ENCODE measurements at regions not wholly inside any gene's neighbourhood (a gene's known extent, or its start where the extent isn't known, plus 50 kb on each side); places are given as distances from the start of the nearest gene placed in this dataset.
"Not testable (repeated sequence)": the region's sequence is repeated elsewhere in the genome, so short reads cannot be mapped to it uniquely, and the experiment has no call there.

- no peak overlapping the region for H3K9ac ChIP-seq (ENCODE audit: low read length)
- H3K36me3 ChIP-seq (ENCODE audit: control insufficient read depth, insufficient read depth, low read length) = no peaks in the 10 kb centered on the region
- no peaks in the 10 kb centered on the region for H3K27me3 ChIP-seq (ENCODE audit: control insufficient read depth, insufficient read depth, low read length)
- no peaks in the 10 kb centered on the region for H3K9me3 ChIP-seq (ENCODE audit: control insufficient read depth, low read length)
- no peaks in the 10 kb centered on the region for H3K4me1 ChIP-seq (ENCODE audit: control insufficient read depth, insufficient read depth, low read length)
- no peak overlapping the region for H3K4me3 ChIP-seq (ENCODE audit: low read length)
Observed at GRCh38 chr15:94856267-94856854, 625.0 kb downstream of the MCTP2 start.

GRCh38 chr15:94857466-94857865 is 626.1 kb downstream of the MCTP2 start:
- Histone ChIP-seq H3K9ac (ENCODE audit: low read length) (no peak overlapping the region), H3K9me3 (ENCODE audit: control insufficient read depth, low read length) (no peaks in the 10 kb centered on the region), H3K36me3 (ENCODE audit: control insufficient read depth, insufficient read depth, low read length) (no peaks in the 10 kb centered on the region), H3K4me3 (ENCODE audit: low read length) (no peak overlapping the region), H3K4me1 (ENCODE audit: control insufficient read depth, insufficient read depth, low read length) (no peaks in the 10 kb centered on the region), H3K27me3 (ENCODE audit: control insufficient read depth, insufficient read depth, low read length) (no peaks in the 10 kb centered on the region)

- Histone ChIP-seq H3K4me3 (ENCODE audit: low read length) (no peak overlapping the region), H3K27me3 (ENCODE audit: control insufficient read depth, insufficient read depth, low read length) (no peaks in the 10 kb centered on the region), H3K9me3 (ENCODE audit: control insufficient read depth, low read length) (no peaks in the 10 kb centered on the region), H3K9ac (ENCODE audit: low read length) (no peak overlapping the region), H3K4me1 (ENCODE audit: control insufficient read depth, insufficient read depth, low read length) (no peaks in the 10 kb centered on the region), H3K36me3 (ENCODE audit: control insufficient read depth, insufficient read depth, low read length) (no peaks in the 10 kb centered on the region)
Observed at GRCh38 chr15:94858011-94858410, 626.6 kb downstream of the MCTP2 start.

DNA sequence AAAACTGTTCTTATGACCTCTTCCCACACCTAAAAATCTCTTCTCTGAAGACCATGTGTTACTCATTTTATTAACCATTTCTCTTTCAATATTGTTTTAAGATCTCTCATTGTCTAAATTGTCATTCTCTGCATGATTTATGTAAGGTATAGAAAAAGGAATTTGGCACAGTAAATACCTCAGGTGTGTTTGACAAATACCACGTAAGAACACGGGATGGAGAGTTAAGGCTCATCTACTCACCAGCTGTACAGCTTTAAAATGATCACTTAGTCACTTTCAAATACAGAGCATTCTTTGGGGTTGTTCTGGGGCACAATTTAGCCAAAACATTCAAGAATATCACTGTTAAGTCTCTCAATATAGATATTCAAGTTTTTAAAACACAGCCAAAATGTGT is 627.1 kb downstream of the MCTP2 start:
- Histone ChIP-seq H3K4me3 (ENCODE audit: low read length) (no peak overlapping the region), H3K9ac (ENCODE audit: low read length) (no peak overlapping the region), H3K4me1 (ENCODE audit: control insufficient read depth, insufficient read depth, low read length) (no peaks in the 10 kb centered on the region), H3K9me3 (ENCODE audit: control insufficient read depth, low read length) (no peaks in the 10 kb centered on the region), H3K36me3 (ENCODE audit: control insufficient read depth, insufficient read depth, low read length) (no peaks in the 10 kb centered on the region), H3K27me3 (ENCODE audit: control insufficient read depth, insufficient read depth, low read length) (no peaks in the 10 kb centered on the region)

GRCh38 chr15:94858920-94859319 is 627.6 kb downstream of the MCTP2 start:
- Histone ChIP-seq H3K9ac (ENCODE audit: low read length) (no peak overlapping the region), H3K4me3 (ENCODE audit: low read length) (no peak overlapping the region), H3K9me3 (ENCODE audit: control insufficient read depth, low read length) (no peaks in the 10 kb centered on the region), H3K4me1 (ENCODE audit: control insufficient read depth, insufficient read depth, low read length) (no peaks in the 10 kb centered on the region), H3K27me3 (ENCODE audit: control insufficient read depth, insufficient read depth, low read length) (no peaks in the 10 kb centered on the region), H3K36me3 (ENCODE audit: control insufficient read depth, insufficient read depth, low read length) (no peaks in the 10 kb centered on the region)

DNA sequence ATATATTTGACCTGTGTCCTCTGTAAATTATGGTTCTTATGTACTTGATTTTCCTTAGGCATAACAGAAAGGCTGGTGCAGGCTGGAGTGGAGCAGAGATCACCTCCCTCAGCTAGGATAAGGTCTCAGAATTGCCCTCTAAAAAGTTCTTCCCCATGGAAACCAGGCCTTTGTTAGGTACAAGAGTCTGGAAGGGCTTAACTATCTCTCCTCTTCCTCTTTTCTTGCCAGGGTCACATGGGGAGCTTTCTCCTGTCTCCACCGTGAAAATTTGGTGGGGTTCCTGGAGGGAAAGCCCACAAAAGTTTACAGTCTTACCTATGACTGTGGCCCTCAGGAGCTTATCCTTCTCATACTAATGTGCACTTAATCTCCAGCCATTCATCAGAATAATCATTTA is 633.2 kb downstream of the MCTP2 start:
- H3K36me3 ChIP-seq (ENCODE audit: control insufficient read depth, insufficient read depth, low read length) = no peaks in the 10 kb centered on the region
- H3K9me3 ChIP-seq (ENCODE audit: control insufficient read depth, low read length) = no peaks in the 10 kb centered on the region
- H3K4me3 ChIP-seq (ENCODE audit: low read length) = no peak overlapping the region
- H3K4me1 ChIP-seq (ENCODE audit: control insufficient read depth, insufficient read depth, low read length) = no peaks in the 10 kb centered on the region
- H3K27me3 ChIP-seq (ENCODE audit: control insufficient read depth, insufficient read depth, low read length) = no peaks in the 10 kb centered on the region
- no peak overlapping the region for H3K9ac ChIP-seq (ENCODE audit: low read length)

DNA sequence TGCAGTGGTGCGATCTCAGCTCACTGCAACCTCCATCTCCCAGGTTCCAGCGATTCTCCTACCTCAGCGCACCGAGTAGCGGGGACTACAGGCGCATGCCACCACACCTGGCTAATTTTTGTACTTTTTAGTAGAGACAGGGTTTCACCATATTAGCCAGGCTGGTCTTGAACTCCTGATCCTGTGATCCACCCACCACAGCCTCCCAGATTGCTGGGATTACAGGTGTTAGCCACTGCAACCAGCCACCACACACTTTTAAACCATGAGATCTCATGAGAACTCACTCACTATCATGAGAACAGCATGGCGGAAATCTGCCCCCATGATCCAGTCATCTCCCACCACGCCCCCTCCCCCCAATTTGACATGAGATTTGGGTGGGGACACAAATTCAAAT is 636.9 kb downstream of the MCTP2 start:
- H3K9me3 ChIP-seq (ENCODE audit: control insufficient read depth, low read length); H3K4me3 ChIP-seq (ENCODE audit: low read length); H3K36me3 ChIP-seq (ENCODE audit: control insufficient read depth, insufficient read depth, low read length); H3K27me3 ChIP-seq (ENCODE audit: control insufficient read depth, insufficient read depth, low read length); H3K4me1 ChIP-seq (ENCODE audit: control insufficient read depth, insufficient read depth, low read length); H3K9ac ChIP-seq (ENCODE audit: low read length): not testable (repeated sequence)

- no peaks in the 10 kb centered on the region for H3K9me3 ChIP-seq (ENCODE audit: control insufficient read depth, low read length)
- no peaks in the 10 kb centered on the region for H3K36me3 ChIP-seq (ENCODE audit: control insufficient read depth, insufficient read depth, low read length)
- no peaks in the 10 kb centered on the region for H3K27me3 ChIP-seq (ENCODE audit: control insufficient read depth, insufficient read depth, low read length)
- no peaks in the 10 kb centered on the region for H3K4me1 ChIP-seq (ENCODE audit: control insufficient read depth, insufficient read depth, low read length)
- H3K4me3 ChIP-seq (ENCODE audit: low read length) = no peak overlapping the region
- H3K9ac ChIP-seq (ENCODE audit: low read length) = no peak overlapping the region
Observed at GRCh38 chr15:94875550-94875949, 644.2 kb downstream of the MCTP2 start.

DNA sequence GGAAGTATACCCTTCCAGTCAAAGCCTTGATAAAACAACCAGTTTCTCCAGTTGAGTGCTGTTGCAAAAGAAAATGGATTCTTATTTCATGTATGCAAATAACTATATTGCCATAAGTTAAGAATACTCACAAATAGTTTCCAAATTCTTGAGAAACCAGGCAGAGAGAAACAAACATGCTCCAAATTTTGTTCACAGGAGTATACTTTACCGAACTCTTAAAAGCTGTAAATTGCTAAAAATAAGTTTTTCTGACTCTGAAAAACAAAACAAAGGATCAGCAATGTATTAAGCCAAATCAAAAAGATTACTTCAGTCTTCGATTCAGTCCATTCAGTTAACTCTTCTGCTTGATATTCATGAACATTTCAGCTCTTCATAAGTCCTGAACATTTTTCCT is 646.5 kb downstream of the MCTP2 start:
- no peak overlapping the region for H3K4me3 ChIP-seq (ENCODE audit: low read length)
- H3K9me3 ChIP-seq (ENCODE audit: control insufficient read depth, low read length) = no peaks in the 10 kb centered on the region
- no peaks in the 10 kb centered on the region for H3K36me3 ChIP-seq (ENCODE audit: control insufficient read depth, insufficient read depth, low read length)
- H3K4me1 ChIP-seq (ENCODE audit: control insufficient read depth, insufficient read depth, low read length) = no peaks in the 10 kb centered on the region
- H3K27me3 ChIP-seq (ENCODE audit: control insufficient read depth, insufficient read depth, low read length) = no peaks in the 10 kb centered on the region
- H3K9ac ChIP-seq (ENCODE audit: low read length) = no peak overlapping the region

DNA sequence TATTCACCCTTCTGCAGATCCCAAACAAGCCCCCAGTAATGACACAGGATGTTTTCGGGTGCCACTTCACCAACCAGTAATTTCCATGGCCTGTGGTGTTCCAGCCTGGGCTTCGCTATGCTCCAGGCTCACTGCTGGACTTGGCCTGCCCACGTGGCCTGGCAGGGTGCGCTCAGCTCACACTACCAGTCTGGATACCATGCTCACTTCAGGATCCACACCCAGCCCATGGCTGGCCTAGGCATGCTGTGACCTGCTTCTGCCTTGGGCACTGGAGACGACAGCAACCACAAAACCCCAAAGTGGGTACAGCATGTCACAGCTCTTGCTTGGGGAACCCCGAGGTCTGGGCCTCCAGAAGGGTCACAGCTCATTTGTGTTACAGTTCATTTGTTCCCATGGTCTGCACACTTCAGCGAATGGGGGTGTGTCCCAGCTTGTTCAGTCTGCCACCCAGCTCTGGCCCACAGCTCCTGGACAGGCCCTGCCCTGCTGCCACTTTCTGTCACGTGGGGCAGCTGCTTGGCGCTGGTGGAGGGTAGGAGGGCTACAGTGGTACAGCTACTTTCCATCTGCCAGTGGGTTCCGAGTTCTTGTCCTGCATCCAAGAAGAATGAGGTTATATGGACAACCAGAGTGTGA is 650.8 kb downstream of the MCTP2 start:
- Histone ChIP-seq H3K9ac (ENCODE audit: low read length) (no peak overlapping the region), H3K4me1 (ENCODE audit: control insufficient read depth, insufficient read depth, low read length) (no peaks in the 10 kb centered on the region), H3K9me3 (ENCODE audit: control insufficient read depth, low read length) (no peaks in the 10 kb centered on the region), H3K27me3 (ENCODE audit: control insufficient read depth, insufficient read depth, low read length) (no peaks in the 10 kb centered on the region), H3K36me3 (ENCODE audit: control insufficient read depth, insufficient read depth, low read length) (no peaks in the 10 kb centered on the region), H3K4me3 (ENCODE audit: low read length) (no peak overlapping the region)

DNA sequence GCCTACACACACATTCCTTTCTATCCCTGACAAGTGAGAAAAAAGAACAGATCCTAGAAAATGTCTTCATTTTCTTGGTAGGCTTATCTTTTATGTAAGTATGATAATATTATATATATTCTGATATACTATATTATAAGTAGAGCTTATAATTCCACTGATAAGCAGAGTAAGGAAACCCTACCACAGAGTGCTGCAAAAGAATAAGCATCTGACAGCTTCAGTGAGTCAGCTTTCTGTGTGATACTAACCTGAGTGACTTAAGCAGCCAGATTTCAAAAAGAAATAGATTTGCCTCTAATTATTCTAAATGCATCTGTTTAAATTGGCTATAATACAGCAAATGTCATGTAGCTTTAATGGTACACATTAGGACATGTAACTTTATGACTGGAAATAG is 656.0 kb downstream of the MCTP2 start:
- Histone ChIP-seq H3K27me3 (ENCODE audit: control insufficient read depth, insufficient read depth, low read length) (no peaks in the 10 kb centered on the region), H3K36me3 (ENCODE audit: control insufficient read depth, insufficient read depth, low read length) (no peaks in the 10 kb centered on the region), H3K4me3 (ENCODE audit: low read length) (no peak overlapping the region), H3K4me1 (ENCODE audit: control insufficient read depth, insufficient read depth, low read length) (no peaks in the 10 kb centered on the region), H3K9ac (ENCODE audit: low read length) (no peak overlapping the region), H3K9me3 (ENCODE audit: control insufficient read depth, low read length) (no peaks in the 10 kb centered on the region)

DNA sequence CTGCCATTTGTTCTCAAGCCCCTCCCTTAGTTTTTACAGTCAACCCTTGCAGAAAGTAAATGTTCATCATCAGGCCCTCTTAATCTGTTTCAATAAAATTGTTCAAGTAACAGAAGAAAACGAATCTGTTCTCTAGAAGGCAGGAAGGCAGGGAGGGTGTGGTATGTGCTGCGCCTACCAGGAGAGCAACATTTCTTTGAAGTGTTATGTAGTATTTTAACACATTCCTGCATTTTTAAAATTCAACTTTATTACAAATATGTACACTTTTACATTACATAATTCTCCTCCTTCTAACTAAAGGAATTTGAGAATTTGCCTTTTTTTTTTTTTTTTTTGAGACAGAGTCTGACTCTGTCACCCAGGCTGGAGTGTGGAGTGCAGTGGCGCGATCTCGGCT is 657.8 kb downstream of the MCTP2 start:
- no peak overlapping the region for H3K9ac ChIP-seq (ENCODE audit: low read length)
- no peaks in the 10 kb centered on the region for H3K36me3 ChIP-seq (ENCODE audit: control insufficient read depth, insufficient read depth, low read length)
- no peak overlapping the region for H3K4me3 ChIP-seq (ENCODE audit: low read length)
- H3K4me1 ChIP-seq (ENCODE audit: control insufficient read depth, insufficient read depth, low read length) = no peaks in the 10 kb centered on the region
- no peaks in the 10 kb centered on the region for H3K27me3 ChIP-seq (ENCODE audit: control insufficient read depth, insufficient read depth, low read length)
- no peaks in the 10 kb centered on the region for H3K9me3 ChIP-seq (ENCODE audit: control insufficient read depth, low read length)

- Histone ChIP-seq H3K27me3 (ENCODE audit: control insufficient read depth, insufficient read depth, low read length) (no peaks in the 10 kb centered on the region), H3K4me1 (ENCODE audit: control insufficient read depth, insufficient read depth, low read length) (no peaks in the 10 kb centered on the region), H3K36me3 (ENCODE audit: control insufficient read depth, insufficient read depth, low read length) (no peaks in the 10 kb centered on the region), H3K9me3 (ENCODE audit: control insufficient read depth, low read length) (no peaks in the 10 kb centered on the region), H3K4me3 (ENCODE audit: low read length) (no peak overlapping the region), H3K9ac (ENCODE audit: low read length) (no peak overlapping the region)
Observed at GRCh38 chr15:94893091-94893490, 661.7 kb downstream of the MCTP2 start.

Data from mucosa of stomach (tissue), 1 donor.